ENCODE measurements at regions not wholly inside any gene's neighbourhood (a gene's known extent, or its start where the extent isn't known, plus 50 kb on each side); places are given as distances from the start of the nearest gene placed in this dataset.
"Not testable (repeated sequence)": the region's sequence is repeated elsewhere in the genome, so short reads cannot be mapped to it uniquely, and the experiment has no call there.

DNA sequence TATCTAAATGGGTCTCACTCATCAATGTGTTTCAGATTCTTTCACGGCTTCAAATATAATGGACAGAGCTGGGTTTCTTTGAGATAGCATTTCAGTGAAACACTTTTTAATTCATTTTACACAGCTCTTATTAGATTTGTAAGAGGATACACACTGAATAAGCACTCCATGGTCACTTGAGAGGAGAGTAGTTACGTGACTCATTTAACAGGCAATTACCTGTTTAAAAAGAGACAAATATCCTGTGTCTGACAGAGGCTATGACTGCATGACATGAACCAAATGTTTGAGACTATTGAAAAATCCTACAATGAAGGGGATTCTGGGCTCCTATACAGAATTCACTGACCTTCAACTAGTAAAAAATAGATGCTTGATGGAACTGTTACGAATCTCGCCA lies 786.9 kb downstream of the EPHA4 start:
- no peak overlapping the region for H3K27ac ChIP-seq (ENCODE audit: low read depth)
- no peaks in the 10 kb centered on the region for H3K4me1 ChIP-seq (ENCODE audit: insufficient read depth)
- no peak for DNase-seq (ENCODE audit: extremely low spot score)
- 94% methylated on average over 4 of the region's 4 CpGs for WGBS
- no peaks in the 10 kb centered on the region for H3K36me3 ChIP-seq (ENCODE audit: insufficient read depth)
- no peak overlapping the region for H3K4me3 ChIP-seq (ENCODE audit: low read depth, low read length)

DNA sequence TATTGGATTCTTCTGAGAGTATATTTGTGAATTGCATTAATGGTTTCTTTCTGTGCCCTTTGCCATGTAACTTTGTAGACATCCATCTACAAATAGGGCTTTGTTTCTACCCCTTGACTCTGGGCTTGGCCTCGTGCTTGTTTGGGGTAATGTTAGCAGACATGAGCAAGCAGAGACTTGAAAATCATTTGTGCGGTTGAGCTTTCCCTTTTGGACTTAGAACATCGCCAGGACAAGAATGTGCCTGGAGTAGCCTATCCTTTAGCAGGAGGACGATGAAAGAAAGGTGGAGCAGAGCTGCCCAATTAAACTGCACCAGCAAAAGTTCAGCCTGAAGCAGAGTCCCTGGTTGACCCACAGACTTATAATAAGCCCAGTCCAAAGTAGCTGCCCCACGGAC lies 785.9 kb downstream of the EPHA4 start:
- DNase-seq (ENCODE audit: extremely low spot score): no peak
- WGBS: 90% methylated on average over 5 of the region's 5 CpGs
- no peaks in the 10 kb centered on the region for H3K36me3 ChIP-seq (ENCODE audit: insufficient read depth)
- no peak overlapping the region for H3K27ac ChIP-seq (ENCODE audit: low read depth)
- H3K4me1 ChIP-seq (ENCODE audit: insufficient read depth): no peaks in the 10 kb centered on the region
- no peak overlapping the region for H3K4me3 ChIP-seq (ENCODE audit: low read depth, low read length)

DNA sequence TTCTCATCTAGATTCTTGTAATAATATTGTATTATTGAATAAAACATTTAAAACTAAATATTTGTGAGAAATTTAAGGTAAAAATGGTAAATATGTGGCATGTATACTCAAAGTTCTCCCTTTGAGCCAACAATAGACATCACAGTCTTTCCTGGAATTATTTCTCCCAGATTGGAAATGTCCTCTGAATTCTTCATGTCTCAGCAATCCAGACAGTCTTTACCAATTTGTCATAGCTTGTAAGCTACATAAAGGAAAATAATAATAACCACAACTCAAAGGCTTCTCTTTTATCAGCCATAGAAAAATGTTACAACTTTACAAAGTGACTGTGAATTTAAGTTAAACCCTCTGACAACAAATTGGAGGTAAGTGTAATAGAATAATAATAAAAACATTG lies 784.9 kb downstream of the EPHA4 start:
- Histone ChIP-seq H3K4me3 (ENCODE audit: low read depth, low read length) (no peak overlapping the region), H3K27ac (ENCODE audit: low read depth) (no peak overlapping the region), H3K4me1 (ENCODE audit: insufficient read depth) (no peaks in the 10 kb centered on the region), H3K36me3 (ENCODE audit: insufficient read depth) (no peaks in the 10 kb centered on the region)
- DNase-seq (ENCODE audit: extremely low spot score): no peak

DNA sequence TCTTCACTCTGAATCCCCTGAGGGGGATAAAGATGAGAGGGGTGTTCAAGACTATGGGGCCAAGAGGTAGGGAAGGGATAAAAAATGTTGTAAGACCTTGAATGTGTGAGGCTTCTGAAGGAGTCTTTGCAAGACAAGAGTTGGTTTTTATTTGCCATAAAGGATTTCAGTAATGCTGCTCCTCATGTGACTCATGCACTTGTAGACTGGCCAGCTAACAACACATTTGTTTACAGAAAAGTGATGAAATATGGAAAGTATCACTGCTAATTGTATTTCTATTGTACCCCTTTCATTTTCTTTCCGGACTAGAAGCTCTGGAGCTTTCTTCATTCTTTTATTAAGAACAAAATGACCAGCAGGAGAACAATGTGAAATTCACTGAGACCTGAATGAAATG lies 782.1 kb downstream of the EPHA4 start:
- no peak for DNase-seq (ENCODE audit: extremely low spot score)
- Histone ChIP-seq H3K4me1 (ENCODE audit: insufficient read depth) (no peaks in the 10 kb centered on the region), H3K27ac (ENCODE audit: low read depth) (no peak overlapping the region), H3K36me3 (ENCODE audit: insufficient read depth) (no peaks in the 10 kb centered on the region), H3K4me3 (ENCODE audit: low read depth, low read length) (no peak overlapping the region)
- WGBS: 49% methylated on average over 1 of the region's 1 CpG

DNA sequence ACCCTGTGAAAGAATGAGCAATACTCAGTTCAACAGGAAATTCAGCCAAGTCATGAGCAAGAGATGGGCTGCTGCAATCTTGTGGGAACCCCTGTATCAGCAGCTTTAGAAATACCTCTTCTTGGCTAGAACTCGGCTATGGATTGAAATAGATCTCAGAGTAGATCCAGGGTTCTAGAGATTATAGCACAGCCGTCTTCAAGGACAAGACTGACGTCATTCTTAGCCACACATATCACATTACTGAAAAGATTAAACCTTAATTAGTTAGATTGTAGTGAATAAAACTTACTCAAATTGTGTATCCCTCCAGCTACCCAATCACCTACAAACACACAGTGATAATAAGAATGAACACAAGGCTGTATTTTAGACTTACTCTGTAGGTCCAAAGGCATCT lies 776.4 kb downstream of the EPHA4 start:
- no peak overlapping the region for H3K4me3 ChIP-seq (ENCODE audit: low read depth, low read length)
- no peaks in the 10 kb centered on the region for H3K36me3 ChIP-seq (ENCODE audit: insufficient read depth)
- no peak overlapping the region for H3K27ac ChIP-seq (ENCODE audit: low read depth)
- WGBS: 83% methylated on average over 3 of the region's 3 CpGs
- DNase-seq (ENCODE audit: extremely low spot score): no peak
- no peaks in the 10 kb centered on the region for H3K4me1 ChIP-seq (ENCODE audit: insufficient read depth)

DNA sequence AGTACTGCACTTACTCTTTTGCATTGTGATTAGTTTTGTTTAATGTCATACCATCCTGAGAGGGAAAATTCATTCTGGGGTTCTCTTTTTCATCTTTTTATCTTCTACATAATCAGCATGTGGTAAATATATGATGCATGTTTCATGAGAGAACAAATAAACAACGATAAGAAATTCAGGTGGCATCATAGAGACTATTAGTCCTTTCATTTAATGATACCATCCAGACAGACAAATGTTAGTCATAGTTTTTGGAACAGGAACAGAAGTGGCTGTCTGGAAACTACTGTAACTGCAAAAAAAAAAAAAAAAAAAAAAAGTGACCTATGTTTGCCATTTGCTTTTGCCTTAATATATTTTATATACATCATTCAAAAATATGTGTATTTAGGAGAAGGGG lies 761.0 kb downstream of the EPHA4 start:
- WGBS: 79% methylated on average over 1 of the region's 1 CpG
- H3K4me3 ChIP-seq (ENCODE audit: low read depth, low read length): no peak overlapping the region
- H3K27ac ChIP-seq (ENCODE audit: low read depth): no peak overlapping the region
- no peaks in the 10 kb centered on the region for H3K36me3 ChIP-seq (ENCODE audit: insufficient read depth)
- DNase-seq (ENCODE audit: extremely low spot score): no peak
- no peaks in the 10 kb centered on the region for H3K4me1 ChIP-seq (ENCODE audit: insufficient read depth)

- H3K4me3 ChIP-seq (ENCODE audit: low read depth, low read length): no peak overlapping the region
- no peak for DNase-seq (ENCODE audit: extremely low spot score)
- H3K36me3 ChIP-seq (ENCODE audit: insufficient read depth): no peaks in the 10 kb centered on the region
- no peak overlapping the region for H3K27ac ChIP-seq (ENCODE audit: low read depth)
- no peaks in the 10 kb centered on the region for H3K4me1 ChIP-seq (ENCODE audit: insufficient read depth)
- WGBS: 68% methylated on average over 1 of the region's 1 CpG
These were observed 760.0 kb downstream of the EPHA4 start for GRCh38 chr2:220811952-220812570.

- Histone ChIP-seq H3K36me3 (ENCODE audit: insufficient read depth) (no peaks in the 10 kb centered on the region), H3K4me1 (ENCODE audit: insufficient read depth) (no peaks in the 10 kb centered on the region), H3K27ac (ENCODE audit: low read depth) (no peak overlapping the region), H3K4me3 (ENCODE audit: low read depth, low read length) (no peak overlapping the region)
- 59% methylated on average over 4 of the region's 4 CpGs for WGBS
- no peak for DNase-seq (ENCODE audit: extremely low spot score)
These were observed 757.7 kb downstream of the EPHA4 start for GRCh38 chr2:220814441-220814840.

- WGBS: 95% methylated on average over 2 of the region's 2 CpGs
- no peak for DNase-seq (ENCODE audit: extremely low spot score)
- Histone ChIP-seq H3K4me1 (ENCODE audit: insufficient read depth) (no peaks in the 10 kb centered on the region), H3K36me3 (ENCODE audit: insufficient read depth) (no peaks in the 10 kb centered on the region), H3K27ac (ENCODE audit: low read depth) (no peak overlapping the region), H3K4me3 (ENCODE audit: low read depth, low read length) (no peak overlapping the region)
These were observed 756.4 kb downstream of the EPHA4 start for GRCh38 chr2:220815698-220816097.

DNA sequence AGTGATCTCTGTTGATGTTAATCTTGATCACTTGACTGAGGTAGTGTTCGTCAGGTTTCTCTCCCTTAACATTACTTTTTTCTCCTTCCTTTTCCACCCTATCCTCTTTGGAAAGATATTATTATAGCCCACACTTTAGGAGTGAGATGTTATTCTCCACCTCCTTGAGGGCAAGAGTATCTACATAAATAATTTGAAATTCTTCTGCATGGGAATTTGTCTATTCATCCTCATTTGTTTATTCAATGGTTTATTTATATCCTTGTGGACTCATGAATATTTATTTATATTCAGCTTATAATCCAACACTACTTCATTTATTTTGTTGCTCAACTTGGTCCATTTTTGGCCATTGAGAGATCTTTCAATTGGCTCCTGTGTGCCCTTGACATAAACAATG lies 750.4 kb downstream of the EPHA4 start:
- H3K4me1 ChIP-seq (ENCODE audit: insufficient read depth): no peaks in the 10 kb centered on the region
- DNase-seq (ENCODE audit: extremely low spot score): no peak
- H3K27ac ChIP-seq (ENCODE audit: low read depth): no peak overlapping the region
- WGBS: 91% methylated on average over 1 of the region's 1 CpG
- H3K4me3 ChIP-seq (ENCODE audit: low read depth, low read length): no peak overlapping the region
- H3K36me3 ChIP-seq (ENCODE audit: insufficient read depth): no peaks in the 10 kb centered on the region

DNA sequence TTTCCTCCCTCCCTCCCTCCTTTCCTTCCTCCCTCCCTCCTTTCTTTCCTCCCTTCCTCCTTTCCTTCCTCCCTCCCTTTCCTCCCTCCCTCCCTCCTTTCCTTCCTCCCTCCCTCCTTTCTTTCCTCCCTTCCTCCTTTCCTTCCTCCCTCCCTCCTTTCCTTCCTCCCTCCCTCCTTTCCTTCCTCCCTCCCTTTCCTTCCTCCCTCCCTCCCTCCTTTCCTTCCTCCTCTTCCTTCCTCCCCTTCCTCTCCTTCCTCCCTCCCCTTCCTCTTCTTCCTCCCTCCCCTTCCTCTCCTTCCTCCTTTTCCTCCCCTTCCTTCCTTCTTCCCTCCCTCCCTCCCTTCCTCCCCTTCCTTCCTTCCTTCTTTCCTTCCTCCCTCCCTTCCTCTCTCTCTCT lies 748.5 kb downstream of the EPHA4 start:
- not testable (repeated sequence) for DNase-seq (ENCODE audit: extremely low spot score); H3K27ac ChIP-seq (ENCODE audit: low read depth); H3K4me1 ChIP-seq (ENCODE audit: insufficient read depth)

DNA sequence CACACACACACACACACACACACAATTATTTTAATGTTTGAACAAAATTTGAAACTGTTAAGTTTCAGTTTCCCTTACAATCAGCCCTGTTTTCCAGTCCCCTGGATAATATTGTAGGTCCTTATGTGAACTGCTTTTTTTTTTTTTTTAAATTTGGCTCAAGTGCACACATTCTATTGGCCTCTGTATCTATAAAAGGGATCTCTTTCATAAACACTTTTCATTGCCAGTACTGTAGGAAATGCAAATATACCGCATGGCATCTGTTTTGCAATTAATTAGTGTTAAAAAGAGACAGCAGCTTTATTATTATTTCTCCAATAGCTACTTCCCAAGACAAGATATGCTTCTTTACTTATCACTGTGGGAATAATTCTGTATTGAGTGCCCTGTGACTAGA lies 738.7 kb downstream of the EPHA4 start:
- no peaks in the 10 kb centered on the region for H3K36me3 ChIP-seq (ENCODE audit: insufficient read depth)
- H3K4me1 ChIP-seq (ENCODE audit: insufficient read depth): no peaks in the 10 kb centered on the region
- no peak overlapping the region for H3K4me3 ChIP-seq (ENCODE audit: low read depth, low read length)
- 16% methylated on average over 1 of the region's 1 CpG for WGBS
- no peak overlapping the region for H3K27ac ChIP-seq (ENCODE audit: low read depth)
- no peak for DNase-seq (ENCODE audit: extremely low spot score)

More for the DNA sequence above, 748.5 kb downstream of the EPHA4 start:
- not testable (repeated sequence) for H3K36me3 ChIP-seq (ENCODE audit: insufficient read depth); H3K4me3 ChIP-seq (ENCODE audit: low read depth, low read length)

DNA sequence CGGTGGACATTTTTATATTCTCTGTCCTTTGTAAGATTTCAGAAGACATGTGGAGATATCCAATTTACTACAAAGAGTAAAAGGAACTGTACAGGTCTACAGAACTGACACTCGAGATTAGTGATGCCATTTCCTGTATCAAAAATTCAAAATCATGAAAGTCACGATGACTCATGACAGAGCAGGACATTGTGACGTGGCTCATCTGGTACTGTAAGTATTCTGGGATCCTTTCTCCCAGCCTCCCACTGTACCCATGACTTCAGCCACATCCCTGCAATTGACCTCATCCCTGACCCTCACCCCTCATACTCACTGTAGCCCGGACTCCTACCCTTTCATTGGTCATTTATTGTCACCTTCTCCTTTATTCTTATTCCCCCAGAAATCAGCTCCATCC lies 736.5 kb downstream of the EPHA4 start:
- no peak overlapping the region for H3K4me3 ChIP-seq (ENCODE audit: low read depth, low read length)
- H3K36me3 ChIP-seq (ENCODE audit: insufficient read depth): no peaks in the 10 kb centered on the region
- no peak overlapping the region for H3K27ac ChIP-seq (ENCODE audit: low read depth)
- WGBS: 72% methylated on average over 5 of the region's 5 CpGs
- no peaks in the 10 kb centered on the region for H3K4me1 ChIP-seq (ENCODE audit: insufficient read depth)
- no peak for DNase-seq (ENCODE audit: extremely low spot score)

GRCh38 chr2:220837226-220837625 lies 734.9 kb downstream of the EPHA4 start:
- no peak overlapping the region for H3K27ac ChIP-seq (ENCODE audit: low read depth)
- no peaks in the 10 kb centered on the region for H3K36me3 ChIP-seq (ENCODE audit: insufficient read depth)
- no peak overlapping the region for H3K4me3 ChIP-seq (ENCODE audit: low read depth, low read length)
- WGBS: 65% methylated on average over 2 of the region's 2 CpGs
- H3K4me1 ChIP-seq (ENCODE audit: insufficient read depth): no peaks in the 10 kb centered on the region
- no peak for DNase-seq (ENCODE audit: extremely low spot score)
